ENCODE measurements at regions not wholly inside any gene's neighbourhood (a gene's known extent, or its start where the extent isn't known, plus 50 kb on each side); places are given as distances from the start of the nearest gene placed in this dataset.

GRCh38 chr5:152501294-152501693 lies 96.2 kb upstream of the NMUR2 start:
- no peak overlapping the region for H3K4me3 Mint-ChIP-seq
- H3K9me3 Mint-ChIP-seq: peaks cover 0 to under 1% (median 0%) of the 10 kb centered on the region in 8 donors

GRCh38 chr5:152503206-152503605 lies 98.1 kb upstream of the NMUR2 start:
- H3K4me3 Mint-ChIP-seq: no peak overlapping the region
- Histone ChIP-seq H3K4me1 (ENCODE audit: insufficient read depth, low read length) (no peaks in the 10 kb centered on the region), H3K36me3 (ENCODE audit: insufficient read depth, low read length) (no peaks in the 10 kb centered on the region), H3K27me3 (ENCODE audit: insufficient read depth, low read length) (peaks cover 5% of the 10 kb centered on the region), H3K9me3 (ENCODE audit: control insufficient read depth in 1 of 2, low read length in 2 of 2) (no peaks in the 10 kb centered on the region), H3K4me3 (ENCODE audit: low read length in 2 of 2) (no peak overlapping the region), H3K27ac (ENCODE audit: low read depth, low read length) (no peak overlapping the region)
- peaks cover 0 to 4% (median 3%) of the 10 kb centered on the region in 4 donors for H3K4me1 Mint-ChIP-seq
- no peak for DNase-seq
- H3K9me3 Mint-ChIP-seq: no peaks in the 10 kb centered on the region
- ChIA-PET CTCF (ENCODE audit: partially characterized antibody) (no interaction called here), POLR2A (ENCODE audit: partially characterized antibody) (no interaction called here)
- peaks cover 8 to 15% of the 10 kb centered on the region in 2 donors for H3K27me3 Mint-ChIP-seq
- no peak overlapping the region for H3K27ac Mint-ChIP-seq
- intact Hi-C loops (cut with micrococcal nuclease): no loop called here
- H3K36me3 Mint-ChIP-seq: no peaks in the 10 kb centered on the region

More at GRCh38 chr5:152501294-152501693, 96.2 kb upstream of the NMUR2 start:
- H3K27ac Mint-ChIP-seq: no peak overlapping the region
- H3K27me3 ChIP-seq (ENCODE audit: insufficient read depth, low read length): peaks cover 4% of the 10 kb centered on the region
- H3K4me3 ChIP-seq (ENCODE audit: low read length in 2 of 2): no peak overlapping the region
- intact Hi-C loops (cut with micrococcal nuclease): no loop called here
- H3K9me3 ChIP-seq (ENCODE audit: control insufficient read depth in 1 of 2, low read length in 2 of 2): no peaks in the 10 kb centered on the region
- ChIA-PET CTCF (ENCODE audit: partially characterized antibody) (interaction anchor here (1.4 kb wide), 1 partner anchor 13 kb away, joined by 3 read pairs; no protein-coding TSS in a partner anchor), POLR2A (ENCODE audit: partially characterized antibody) (no interaction called here)
- DNase-seq: no peak
- H3K4me1 ChIP-seq (ENCODE audit: insufficient read depth, low read length): no peaks in the 10 kb centered on the region
- peaks cover 0 to 4% (median 3%) of the 10 kb centered on the region in 4 donors for H3K4me1 Mint-ChIP-seq
- H3K27me3 Mint-ChIP-seq: peaks cover 3 to 11% of the 10 kb centered on the region in 2 donors
- H3K27ac ChIP-seq (ENCODE audit: low read depth, low read length): no peak overlapping the region
- no peaks in the 10 kb centered on the region for H3K36me3 Mint-ChIP-seq
- H3K36me3 ChIP-seq (ENCODE audit: insufficient read depth, low read length): no peaks in the 10 kb centered on the region

GRCh38 chr5:152505442-152506042 lies 100.5 kb upstream of the NMUR2 start:
- H3K9me3 ChIP-seq (ENCODE audit: control insufficient read depth in 1 of 2, low read length in 2 of 2): no peaks in the 10 kb centered on the region
- H3K36me3 ChIP-seq (ENCODE audit: insufficient read depth, low read length): no peaks in the 10 kb centered on the region
- H3K4me3 Mint-ChIP-seq: no peak overlapping the region
- peaks cover 8 to 15% of the 10 kb centered on the region in 2 donors for H3K27me3 Mint-ChIP-seq
- peak in 4 of 5 donors; percentile 29 to 36 (median 34) for DNase-seq
- H3K4me3 ChIP-seq (ENCODE audit: low read length in 2 of 2): no peak overlapping the region
- peaks cover 5% of the 10 kb centered on the region for H3K27me3 ChIP-seq (ENCODE audit: insufficient read depth, low read length)
- peaks cover 0 to 4% (median 3%) of the 10 kb centered on the region in 4 donors for H3K4me1 Mint-ChIP-seq
- intact Hi-C loops (cut with micrococcal nuclease): loop anchor here (1.0 kb wide), 1 partner anchor 362 kb away; no protein-coding TSS in a partner anchor
- CTCF ChIA-PET (ENCODE audit: partially characterized antibody): interaction anchor here (0.8 to 2.1 kb wide), 8 partner anchors 8 to 847 kb away, joined by 3 to 11 read pairs (median 4); no protein-coding TSS in a partner anchor
- H3K36me3 Mint-ChIP-seq: no peaks in the 10 kb centered on the region
- H3K4me1 ChIP-seq (ENCODE audit: insufficient read depth, low read length): no peaks in the 10 kb centered on the region
- no peak overlapping the region for H3K27ac ChIP-seq (ENCODE audit: low read depth, low read length)
- H3K27ac Mint-ChIP-seq: no peak overlapping the region
- POLR2A ChIA-PET (ENCODE audit: partially characterized antibody): no interaction called here
- no peaks in the 10 kb centered on the region for H3K9me3 Mint-ChIP-seq

- CTCF ChIA-PET (ENCODE audit: partially characterized antibody): no interaction called here
- intact Hi-C loops (cut with micrococcal nuclease): no loop called here
- H3K4me1 ChIP-seq (ENCODE audit: insufficient read depth, low read length): no peaks in the 10 kb centered on the region
Measured at GRCh38 chr5:152511120-152511519, 106.0 kb upstream of the NMUR2 start.

GRCh38 chr5:152511531-152512132 lies 106.6 kb upstream of the NMUR2 start:
- ChIA-PET POLR2A (ENCODE audit: partially characterized antibody) (no interaction called here), CTCF (ENCODE audit: partially characterized antibody) (interaction anchor here (1.3 to 1.6 kb wide), 2 partner anchors 10 to 853 kb away, joined by 3 to 5 read pairs; no protein-coding TSS in a partner anchor)
- Mint-ChIP-seq H3K9me3 (no peaks in the 10 kb centered on the region), H3K36me3 (no peaks in the 10 kb centered on the region), H3K4me1 (no peaks in the 10 kb centered on the region), H3K27ac (no peak overlapping the region), H3K4me3 (no peak overlapping the region), H3K27me3 (peaks cover 8% of the 10 kb centered on the region in 2 donors)
- Histone ChIP-seq H3K9me3 (ENCODE audit: control insufficient read depth in 1 of 2, low read length in 2 of 2) (no peaks in the 10 kb centered on the region), H3K4me1 (ENCODE audit: insufficient read depth, low read length) (no peaks in the 10 kb centered on the region), H3K4me3 (ENCODE audit: low read length in 2 of 2) (no peak overlapping the region), H3K27me3 (ENCODE audit: insufficient read depth, low read length) (no peaks in the 10 kb centered on the region), H3K36me3 (ENCODE audit: insufficient read depth, low read length) (no peaks in the 10 kb centered on the region), H3K27ac (ENCODE audit: low read depth, low read length) (no peak overlapping the region)
- DNase-seq: no peak
- intact Hi-C loops (cut with micrococcal nuclease): no loop called here

More at GRCh38 chr5:152511120-152511519, 106.0 kb upstream of the NMUR2 start:
- Histone ChIP-seq H3K27me3 (ENCODE audit: insufficient read depth, low read length) (peaks cover 3% of the 10 kb centered on the region), H3K4me3 (ENCODE audit: low read length in 2 of 2) (no peak overlapping the region), H3K9me3 (ENCODE audit: control insufficient read depth in 1 of 2, low read length in 2 of 2) (no peaks in the 10 kb centered on the region), H3K27ac (ENCODE audit: low read depth, low read length) (no peak overlapping the region), H3K36me3 (ENCODE audit: insufficient read depth, low read length) (no peaks in the 10 kb centered on the region)
- no peak for DNase-seq
- POLR2A ChIA-PET (ENCODE audit: partially characterized antibody): no interaction called here
- Mint-ChIP-seq H3K9me3 (no peaks in the 10 kb centered on the region), H3K4me1 (no peaks in the 10 kb centered on the region), H3K27me3 (peaks cover 8% of the 10 kb centered on the region in 2 donors), H3K4me3 (no peak overlapping the region), H3K27ac (no peak overlapping the region), H3K36me3 (no peaks in the 10 kb centered on the region)

- ChIA-PET POLR2A (ENCODE audit: partially characterized antibody) (no interaction called here), CTCF (ENCODE audit: partially characterized antibody) (interaction anchor here (0.9 to 1.8 kb wide), 7 partner anchors 10 to 1067 kb away, joined by 3 to 11 read pairs (median 4); partner anchors contain the start of gene SLC36A1)
- H3K27ac ChIP-seq (ENCODE audit: low read depth, low read length): no peak overlapping the region
- no peaks in the 10 kb centered on the region for H3K27me3 ChIP-seq (ENCODE audit: insufficient read depth, low read length)
- intact Hi-C loops (cut with micrococcal nuclease): no loop called here
- H3K36me3 Mint-ChIP-seq: no peaks in the 10 kb centered on the region
- no peaks in the 10 kb centered on the region for H3K4me1 Mint-ChIP-seq
- H3K4me1 ChIP-seq (ENCODE audit: insufficient read depth, low read length): no peaks in the 10 kb centered on the region
- no peak overlapping the region for H3K4me3 Mint-ChIP-seq
- no peaks in the 10 kb centered on the region for H3K36me3 ChIP-seq (ENCODE audit: insufficient read depth, low read length)
- no peak for DNase-seq
- H3K9me3 ChIP-seq (ENCODE audit: control insufficient read depth in 1 of 2, low read length in 2 of 2): no peaks in the 10 kb centered on the region
- H3K9me3 Mint-ChIP-seq: no peaks in the 10 kb centered on the region
- peaks cover 3 to 4% of the 10 kb centered on the region in 2 donors for H3K27me3 Mint-ChIP-seq
- H3K4me3 ChIP-seq (ENCODE audit: low read length in 2 of 2): no peak overlapping the region
- no peak overlapping the region for H3K27ac Mint-ChIP-seq
Measured at GRCh38 chr5:152514827-152515397, 109.8 kb upstream of the NMUR2 start.

GRCh38 chr5:152523964-152524363 lies 118.9 kb upstream of the NMUR2 start:
- H3K4me1 Mint-ChIP-seq: peaks cover 10 to 16% (median 13%) of the 10 kb centered on the region in 4 donors
- DNase-seq: no peak
- ChIA-PET CTCF (ENCODE audit: partially characterized antibody) (no interaction called here), POLR2A (ENCODE audit: partially characterized antibody) (no interaction called here)
- H3K36me3 ChIP-seq (ENCODE audit: insufficient read depth, low read length): no peaks in the 10 kb centered on the region
- no peaks in the 10 kb centered on the region for H3K9me3 Mint-ChIP-seq
- peaks cover 12% of the 10 kb centered on the region for H3K4me1 ChIP-seq (ENCODE audit: insufficient read depth, low read length)
- no peaks in the 10 kb centered on the region for H3K27me3 ChIP-seq (ENCODE audit: insufficient read depth, low read length)
- no peaks in the 10 kb centered on the region for H3K27me3 Mint-ChIP-seq
- intact Hi-C loops (cut with micrococcal nuclease): no loop called here
- no peak overlapping the region for H3K27ac Mint-ChIP-seq
- no peaks in the 10 kb centered on the region for H3K9me3 ChIP-seq (ENCODE audit: control insufficient read depth in 1 of 2, low read length in 2 of 2)
- H3K27ac ChIP-seq (ENCODE audit: low read depth, low read length): no peak overlapping the region
- no peak overlapping the region for H3K4me3 ChIP-seq (ENCODE audit: low read length in 2 of 2)
- no peaks in the 10 kb centered on the region for H3K36me3 Mint-ChIP-seq
- no peak overlapping the region for H3K4me3 Mint-ChIP-seq
